CD14-positive monocyte (primary cell): ENCODE measurements at regions not wholly inside any gene's neighbourhood (a gene's known extent, or its start where the extent isn't known, plus 50 kb on each side); places are given as distances from the start of the nearest gene placed in this dataset.

Experiments
- DNase-seq, 3 donors: peaks; one replicate each; pipeline ENCODE4 v3.0.0-alpha.2; 2011 to 2022
- H2AFZ ChIP-seq: 2 replicates; pipeline ENCODE4 v1.6.0; 2012; ENCODE audit warnings: mild to moderate bottlenecking, low read depth, low read length, inconsistent platforms; ENCODE audit not compliant: insufficient read depth, poor library complexity, severe bottlenecking
- H3K27ac ChIP-seq, 2 donors: 1 replicate in 1 of 2; 2 replicates in 1 of 2; pipeline ENCODE4 v1.5.1; 2012 to 2013; ENCODE audit warnings: low read length in 2 of 2, control low read depth in 1 of 2, inconsistent platforms in 1 of 2, low read depth in 1 of 2, mild to moderate bottlenecking in 1 of 2
- H3K27me3 ChIP-seq, 2 donors: one replicate each; pipeline versions ENCODE4 v1.6.0 to v1.6.1; 2011 to 2013; ENCODE audit warnings: low read length in 2 of 2; ENCODE audit not compliant: control insufficient read depth in 2 of 2, insufficient read depth in 2 of 2
- H3K36me3 ChIP-seq, 2 donors: replicated peaks in 1 of 2; 1 replicate in 1 of 2; 2 replicates in 1 of 2; pipeline versions ENCODE4 v1.5.1 to v1.6.1; 2012 to 2013; ENCODE audit warnings: low read length in 2 of 2, control low read depth in 1 of 2, inconsistent platforms in 1 of 2, mild to moderate bottlenecking in 1 of 2; ENCODE audit not compliant: insufficient read depth in 2 of 2, control insufficient read depth in 1 of 2
- H3K4me1 ChIP-seq, 2 donors: 1 replicate in 1 of 2; 2 replicates in 1 of 2; pipeline versions ENCODE4 v1.5.1 to v1.6.1; 2012 to 2013; ENCODE audit warnings: low read length in 2 of 2, control low read depth in 1 of 2, inconsistent platforms in 1 of 2, mild to moderate bottlenecking in 1 of 2, moderate library complexity in 1 of 2; ENCODE audit not compliant: insufficient read depth in 2 of 2, control insufficient read depth in 1 of 2
- H3K4me2 ChIP-seq: replicated peaks from 2 replicates; pipeline ENCODE3; 2012; ENCODE audit warnings: low read length, moderate library complexity, mild to moderate bottlenecking; ENCODE audit not compliant: poor library complexity, severe bottlenecking; ENCODE audit errors: extremely low read depth
- H3K4me3 ChIP-seq, 3 experiments: fragments of 200-600 bp in 1 of 3; sonication (generic) in 1 of 3; replicated peaks in 1 of 3; 1 replicate in 2 of 3; 2 replicates in 1 of 3; pipeline ENCODE4 v1.5.1; 2011 to 2013; ENCODE audit warnings: low read length in 3 of 3, mild to moderate bottlenecking in 3 of 3, control low read depth in 2 of 3, low read depth in 2 of 3, inconsistent platforms in 1 of 3, moderate library complexity in 1 of 3
- H3K79me2 ChIP-seq: 2 replicates; pipeline ENCODE4 v1.6.0; 2012; ENCODE audit warnings: mild to moderate bottlenecking, control low read depth, inconsistent platforms, low read length, moderate library complexity; ENCODE audit not compliant: insufficient read depth
- H3K9ac ChIP-seq: 2 replicates; pipeline ENCODE4 v1.6.0; 2017; ENCODE audit warnings: low read length, mild to moderate bottlenecking; ENCODE audit not compliant: insufficient read depth, poor library complexity, severe bottlenecking
- H3K9me3 ChIP-seq, 2 donors: replicated peaks in 1 of 2; 1 replicate in 1 of 2; 2 replicates in 1 of 2; pipeline versions ENCODE4 v1.5.1 to v1.6.1; 2012 to 2013; ENCODE audit warnings: low read length in 2 of 2, control low read depth in 1 of 2; ENCODE audit not compliant: control insufficient read depth in 1 of 2, insufficient read depth in 1 of 2
- H4K20me1 ChIP-seq: 2 replicates; pipeline ENCODE4 v1.6.0; 2012; ENCODE audit warnings: mild to moderate bottlenecking, low read length, control low read depth, moderate library complexity; ENCODE audit not compliant: insufficient read depth
- H3K27ac Mint-ChIP-seq, 7 donors: one replicate each; pipeline ENCODE4 v1.8.0; 2020; ENCODE audit warnings: mild to moderate bottlenecking in 7 of 7, mixed read lengths in 7 of 7, moderate library complexity in 6 of 7, inconsistent platforms in 2 of 7
- H3K27me3 Mint-ChIP-seq, 3 donors: one replicate each; pipeline ENCODE4 v1.8.0; 2021 to 2022; ENCODE audit warnings: low read depth in 3 of 3, mild to moderate bottlenecking in 3 of 3, mixed read lengths in 3 of 3, moderate library complexity in 3 of 3, inconsistent platforms in 1 of 3
- H3K36me3 Mint-ChIP-seq, 2 donors: one replicate each; pipeline ENCODE4 v1.8.0; 2020; ENCODE audit warnings: mixed read lengths in 2 of 2, inconsistent platforms in 1 of 2, mild to moderate bottlenecking in 1 of 2
- H3K4me1 Mint-ChIP-seq: one replicate; pipeline ENCODE4 v1.8.0; 2020; ENCODE audit warnings: mild to moderate bottlenecking, mixed read lengths
- H3K4me3 Mint-ChIP-seq, 2 donors: one replicate each; pipeline ENCODE4 v1.8.0; 2020; ENCODE audit warnings: mild to moderate bottlenecking in 2 of 2, mixed read lengths in 2 of 2, moderate library complexity in 1 of 2
- H3K9me3 Mint-ChIP-seq, 7 donors: one replicate each; pipeline ENCODE4 v1.8.0; 2020 to 2022; ENCODE audit warnings: mixed read lengths in 7 of 7, mild to moderate bottlenecking in 6 of 7, moderate library complexity in 6 of 7, inconsistent platforms in 2 of 7
- CTCF ChIP-seq: fragments of 200-600 bp; IDR thresholded peaks from one replicate; pipeline ENCODE4 v1.8.0; 2022; ENCODE audit warnings: antibody characterized with exemption, mild to moderate bottlenecking
- WGBS: methylation state at CpG from one replicate; pipeline ENCODE4 v1.1.5; 2013; ENCODE audit warnings: missing lambda C conversion rate; ENCODE audit not compliant: insufficient coverage; 5-methylcytosine and 5-hydroxymethylcytosine counted together
- intact Hi-C, 2 donors: fragments of 100-400 bp; cut with micrococcal nuclease; formaldehyde crosslinking; loops; one replicate each; pipeline versions ENCODE4 v1.15.0 to v1.15.1; 2023

DNA sequence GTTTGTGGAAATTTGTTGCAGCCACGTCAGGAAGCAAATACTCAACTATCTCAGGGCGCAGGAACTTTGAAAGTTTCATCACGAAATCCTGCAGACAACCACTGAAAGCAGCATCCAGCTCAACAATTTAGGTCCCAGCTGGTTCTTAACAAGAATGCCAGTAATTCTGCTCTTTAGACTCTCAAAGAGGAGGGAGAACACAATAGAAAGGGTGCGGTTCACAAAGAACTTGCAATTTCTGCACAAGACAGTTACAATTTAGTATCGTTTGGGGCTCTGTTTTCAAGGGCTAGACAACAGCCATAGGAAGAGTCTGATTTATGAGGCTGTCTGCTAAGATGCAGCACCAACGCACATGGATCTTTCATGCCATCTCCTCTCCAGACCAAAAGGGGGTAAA is 223.1 kb downstream of the FGFR2 start:
- Histone ChIP-seq H3K9me3 (no peaks in the 10 kb centered on the region), H3K4me1 (no peaks in the 10 kb centered on the region), H2AFZ (no peak overlapping the region), H3K4me2 (no peak overlapping the region), H3K27ac (no peak overlapping the region), H3K9ac (no peak overlapping the region), H3K27me3 (no peaks in the 10 kb centered on the region), H3K36me3 (no peaks in the 10 kb centered on the region), H3K4me3 (no peak overlapping the region), H3K79me2 (no peaks in the 10 kb centered on the region), H4K20me1 (no peaks in the 10 kb centered on the region)
- no peaks in the 10 kb centered on the region for H3K36me3 Mint-ChIP-seq
- no peak overlapping the region for H3K4me3 Mint-ChIP-seq
- intact Hi-C loops, result no loop called here
- peaks cover 0 to 2% (median 1%) of the 10 kb centered on the region in 3 donors for H3K27me3 Mint-ChIP-seq
- TF ChIP-seq CTCF, result no peak
- WGBS, result 68% methylated on average over 4 of the region's 6 CpGs
- no peaks in the 10 kb centered on the region for H3K4me1 Mint-ChIP-seq
- no peak overlapping the region for H3K27ac Mint-ChIP-seq
- DNase-seq, result no peak
- H3K9me3 Mint-ChIP-seq, result peaks cover 0 to 7% (median 4%) of the 10 kb centered on the region in 7 donors

DNA sequence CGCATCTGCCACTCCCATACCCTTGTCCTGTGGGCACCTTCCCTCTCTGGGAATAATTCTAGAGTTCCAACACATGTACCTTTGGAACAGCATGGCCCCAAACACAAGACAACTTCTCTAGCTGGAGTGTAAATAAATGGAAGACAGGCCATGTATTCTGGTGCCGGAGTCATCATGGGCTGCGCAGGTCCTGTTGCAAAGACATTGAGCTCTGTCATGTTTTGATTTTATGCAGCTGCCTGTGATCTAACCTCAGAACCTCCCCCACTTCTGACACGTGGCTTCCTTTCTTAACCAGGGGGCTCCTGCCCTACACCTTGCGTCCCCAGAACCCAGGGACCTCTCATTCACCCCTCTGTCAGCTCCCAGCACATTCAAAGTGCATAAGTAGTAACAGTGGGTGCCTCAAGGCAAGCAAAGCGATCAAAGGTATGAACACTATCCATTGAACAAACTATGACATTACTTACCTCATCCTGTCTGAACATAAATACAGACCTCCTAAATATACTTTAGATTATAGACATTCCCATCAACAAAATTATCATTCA is 219.9 kb downstream of the FGFR2 start:
- Histone ChIP-seq H2AFZ (no peak overlapping the region), H3K27ac (no peak overlapping the region), H3K36me3 (no peaks in the 10 kb centered on the region), H3K9ac (no peak overlapping the region), H3K79me2 (no peaks in the 10 kb centered on the region), H3K9me3 (peaks cover 0 to 8% of the 10 kb centered on the region in 2 donors), H3K27me3 (no peaks in the 10 kb centered on the region), H3K4me2 (no peak overlapping the region), H3K4me1 (no peaks in the 10 kb centered on the region), H4K20me1 (no peaks in the 10 kb centered on the region), H3K4me3 (no peak overlapping the region)
- TF ChIP-seq CTCF, result no peak
- Mint-ChIP-seq H3K4me3 (no peak overlapping the region), H3K27me3 (peaks cover 0 to 2% (median 1%) of the 10 kb centered on the region in 3 donors), H3K4me1 (no peaks in the 10 kb centered on the region), H3K27ac (no peak overlapping the region), H3K9me3 (peaks cover 2 to 14% (median 7%) of the 10 kb centered on the region in 7 donors), H3K36me3 (no peaks in the 10 kb centered on the region)
- 72% methylated on average over 4 of the region's 6 CpGs for WGBS
- no peak for DNase-seq
- intact Hi-C loops, result no loop called here
